HEK293 (cell line): ENCODE measurements at regions not wholly inside any gene's neighbourhood (a gene's known extent, or its start where the extent isn't known, plus 50 kb on each side); places are given as distances from the start of the nearest gene placed in this dataset.
A peak's percentile ranks its signal among the peaks of the same experiment; 100 is the strongest.

Source experiments
- CTCF ChIA-PET: fragments of 350-600 bp; formaldehyde crosslinking; extraction: SDS; loops from one replicate; lab custom pipeline; 2021; ENCODE audit warnings: antibody characterized with exemption; lab: Yijun Ruan, JAX
- POLR2A ChIA-PET: fragments of 300-600 bp; formaldehyde crosslinking; extraction: SDS; loops from one replicate; lab custom pipeline; 2020; ENCODE audit warnings: antibody characterized with exemption, inconsistent platforms; lab: Yijun Ruan, JAX
- H3K27ac ChIP-seq: fragments of 200-500 bp; sonication (Bioruptor generic); 2 replicates; pipeline ENCODE4 v1.5.1; 2014; ENCODE audit warnings: low read depth, low read length, control low read depth, inconsistent platforms; ENCODE audit errors: extremely low read depth
- H3K36me3 ChIP-seq, 2 experiments: fragments of 200-500 bp in 1 of 2; sonication (Bioruptor generic) in 1 of 2; 1 replicate in 1 of 2; 2 replicates in 1 of 2; pipeline ENCODE4 v1.5.1; 2014 to 2017; ENCODE audit warnings: inconsistent platforms in 2 of 2, low read length in 2 of 2; ENCODE audit not compliant: control insufficient read depth in 2 of 2, insufficient read depth in 1 of 2
- H3K4me1 ChIP-seq: fragments of 200-500 bp; sonication (Bioruptor generic); 2 replicates; pipeline ENCODE4 v1.5.1; 2014; ENCODE audit warnings: mild to moderate bottlenecking, low read length, inconsistent platforms; ENCODE audit not compliant: control insufficient read depth, insufficient read depth
- H3K4me3 ChIP-seq: 2 replicates; pipeline ENCODE4 v1.5.1; 2011; ENCODE audit warnings: low read depth, mild to moderate bottlenecking, control low read depth, low read length, moderate library complexity
- H3K9me3 ChIP-seq: fragments of 200-500 bp; sonication (Bioruptor generic); 2 replicates; pipeline ENCODE4 v1.5.1; 2014; ENCODE audit warnings: low read depth, low read length, inconsistent platforms; ENCODE audit not compliant: control insufficient read depth, insufficient read depth
- GFI1B ChIP-seq: fragments of 450-650 bp; formaldehyde crosslinking; IDR thresholded peaks from 2 replicates; pipeline ENCODE4 v1.5.1; 2016; ENCODE audit warnings: missing biosample characterization, missing genetic modification characterization
- IKZF3 ChIP-seq: fragments of 450-650 bp; IDR thresholded peaks from 2 replicates; pipeline ENCODE4 v1.5.0; 2018; ENCODE audit warnings: missing biosample characterization, mild to moderate bottlenecking, missing genetic modification characterization, moderate library complexity
- KLF1 ChIP-seq: fragments of 450-650 bp; formaldehyde crosslinking; IDR thresholded peaks from 2 replicates; pipeline ENCODE4 v1.5.1; 2016; ENCODE audit warnings: missing biosample characterization, missing genetic modification characterization
- SCRT2 ChIP-seq: fragments of 450-650 bp; formaldehyde crosslinking; IDR thresholded peaks from 2 replicates; pipeline ENCODE4 v1.5.1; 2016; ENCODE audit warnings: missing biosample characterization, missing genetic modification characterization
- SETDB1 ChIP-seq: IDR thresholded peaks from one replicate; pipeline ENCODE4 v1.6.1; 2017; ENCODE audit warnings: mild to moderate bottlenecking, low read length, moderate library complexity, mixed read lengths; ENCODE audit not compliant: insufficient read length
- WT1 ChIP-seq: fragments of 450-650 bp; formaldehyde crosslinking; IDR thresholded peaks from 2 replicates; pipeline ENCODE4 v1.5.1; 2016; ENCODE audit warnings: missing biosample characterization, missing genetic modification characterization
- ZBTB49 ChIP-seq: fragments of 450-650 bp; formaldehyde crosslinking; IDR thresholded peaks from 2 replicates; pipeline ENCODE4 v1.5.1; 2016; ENCODE audit warnings: missing biosample characterization, missing genetic modification characterization, low read depth
- ZBTB8A ChIP-seq: fragments of 450-650 bp; formaldehyde crosslinking; IDR thresholded peaks from 2 replicates; pipeline ENCODE4 v1.5.1; 2016; ENCODE audit warnings: missing biosample characterization, missing genetic modification characterization
- ZNF138 ChIP-seq: fragments of 450-650 bp; formaldehyde crosslinking; IDR thresholded peaks from 2 replicates; pipeline ENCODE4 v1.5.1; 2016; ENCODE audit warnings: missing biosample characterization, missing genetic modification characterization, borderline replicate concordance
- ZNF23 ChIP-seq: fragments of 450-650 bp; formaldehyde crosslinking; IDR thresholded peaks from 2 replicates; pipeline ENCODE4 v1.5.1; 2016; ENCODE audit warnings: missing biosample characterization, missing genetic modification characterization, borderline replicate concordance
- ZNF302 ChIP-seq: fragments of 450-650 bp; formaldehyde crosslinking; IDR thresholded peaks from 2 replicates; pipeline ENCODE4 v1.5.1; 2016; ENCODE audit warnings: missing biosample characterization, missing genetic modification characterization, low read depth
- ZNF423 ChIP-seq: fragments of 450-650 bp; formaldehyde crosslinking; IDR thresholded peaks from 2 replicates; pipeline ENCODE4 v1.5.1; 2016; ENCODE audit warnings: missing biosample characterization, missing genetic modification characterization
- ZNF426 ChIP-seq: fragments of 450-650 bp; formaldehyde crosslinking; IDR thresholded peaks from 2 replicates; pipeline ENCODE4 v1.5.1; 2017; ENCODE audit warnings: missing biosample characterization, missing genetic modification characterization, mild to moderate bottlenecking, inconsistent platforms, moderate library complexity
- ZNF555 ChIP-seq: fragments of 450-650 bp; formaldehyde crosslinking; conservative IDR thresholded peaks from 2 replicates; pipeline ENCODE4 v1.5.1; 2017; ENCODE audit warnings: missing biosample characterization, mild to moderate bottlenecking, missing genetic modification characterization, inconsistent platforms
- ZNF747 ChIP-seq: fragments of 450-650 bp; formaldehyde crosslinking; IDR thresholded peaks from 2 replicates; pipeline ENCODE4 v1.5.1; 2016; ENCODE audit warnings: missing biosample characterization, missing genetic modification characterization
- ZNF837 ChIP-seq: fragments of 450-650 bp; formaldehyde crosslinking; IDR thresholded peaks from 2 replicates; pipeline ENCODE4 v1.5.1; 2016; ENCODE audit warnings: missing biosample characterization, missing genetic modification characterization
- ZSCAN18 ChIP-seq: fragments of 450-650 bp; formaldehyde crosslinking; IDR thresholded peaks from 2 replicates; pipeline ENCODE4 v1.5.1; 2016; ENCODE audit warnings: missing biosample characterization, missing genetic modification characterization
- TF ChIP-seq, protein P1 (sequence below): fragments of 450-650 bp; formaldehyde crosslinking; IDR thresholded peaks from 2 replicates; pipeline ENCODE4 v1.5.1; 2016; ENCODE audit warnings: missing biosample characterization, missing genetic modification characterization
- TF ChIP-seq, protein P2 (sequence below): fragments of 450-650 bp; formaldehyde crosslinking; IDR thresholded peaks from 2 replicates; pipeline ENCODE4 v1.5.1; 2016; ENCODE audit warnings: missing biosample characterization, missing genetic modification characterization
- TF ChIP-seq, protein P3 (sequence below): fragments of 450-650 bp; formaldehyde crosslinking; IDR thresholded peaks from 2 replicates; pipeline ENCODE4 v1.5.1; 2016; ENCODE audit warnings: missing biosample characterization, missing genetic modification characterization
- TF ChIP-seq, protein P4 (sequence below): sonication (generic); formaldehyde crosslinking; IDR thresholded peaks from 2 replicates; pipeline ENCODE4 v1.8.1; 2022; ENCODE audit warnings: mild to moderate bottlenecking, moderate library complexity, missing genetic modification reagents

DNA sequence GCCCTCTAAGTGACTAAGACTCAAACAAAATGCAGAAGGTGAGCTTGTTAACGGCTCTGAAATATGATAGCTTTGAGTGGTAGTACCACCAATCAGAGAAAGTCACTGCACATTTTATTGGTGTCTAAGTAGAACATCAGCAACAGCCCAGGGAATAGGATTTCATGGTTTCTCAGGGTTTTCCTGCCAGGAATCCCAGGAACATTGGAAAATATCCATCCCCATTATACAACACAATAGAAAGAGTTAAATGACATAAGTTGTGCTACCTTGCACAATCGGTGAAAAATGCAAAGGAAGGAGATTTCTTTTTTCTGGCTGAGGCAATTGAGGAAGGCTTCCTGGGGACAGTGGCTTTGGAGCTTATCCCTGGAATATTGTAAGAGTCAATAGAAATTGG, 283.1 kb downstream of the HLX start (continued):
- TF ChIP-seq ZNF837 (tag by site-specific recombination): no peak
- TF ChIP-seq ZNF426: no peak
- TF ChIP-seq ZNF747 (tag by site-specific recombination): no peak
- TF ChIP-seq IKZF3 (tag by site-specific recombination): peak; percentile 59; the same call in 1 of the 2 replicates
- 0 out of 2 replicates have a peak, but pooled peaks have one; percentile 4 for TF ChIP-seq GFI1B (tag by site-specific recombination)
- no peak for TF ChIP-seq KLF1 (tag by site-specific recombination)
- no peak for TF ChIP-seq ZSCAN18 (tag by site-specific recombination)
- no peak for TF ChIP-seq ZNF555
- no peak for TF ChIP-seq ZNF302 (tag by site-specific recombination)
- TF ChIP-seq ZBTB8A (tag by site-specific recombination): 0 out of 2 replicates have a peak, but pooled peaks have one; percentile 2
- TF ChIP-seq SETDB1: peak; percentile 52
- TF ChIP-seq ZBTB49 (tag by site-specific recombination): no peak
- TF ChIP-seq, all 188 proteins: peak for 7

- Histone ChIP-seq H3K4me1 (no peaks in the 10 kb centered on the region; the same call in 1 of the 2 replicates), H3K9me3 (no peaks in the 10 kb centered on the region), H3K4me3 (no peak overlapping the region)
- CTCF ChIA-PET: interaction anchor here (0.6 kb wide), 1 partner anchor 33 kb away, joined by 3 read pairs; no protein-coding TSS in a partner anchor
- POLR2A ChIA-PET: no interaction called here
- TF ChIP-seq ZNF423 (no peak), SETDB1 (no peak), WT1 (tag by site-specific recombination) (peak; percentile 49; the same call in 1 of the 2 replicates)
- TF ChIP-seq, all 188 proteins: peak for 1
- Histone ChIP-seq H3K27ac (no peak overlapping the region), H3K36me3 (no peaks in the 10 kb centered on the region)
These were observed 283.7 kb downstream of the HLX start for GRCh38 chr1:221162939-221163338.

DNA sequence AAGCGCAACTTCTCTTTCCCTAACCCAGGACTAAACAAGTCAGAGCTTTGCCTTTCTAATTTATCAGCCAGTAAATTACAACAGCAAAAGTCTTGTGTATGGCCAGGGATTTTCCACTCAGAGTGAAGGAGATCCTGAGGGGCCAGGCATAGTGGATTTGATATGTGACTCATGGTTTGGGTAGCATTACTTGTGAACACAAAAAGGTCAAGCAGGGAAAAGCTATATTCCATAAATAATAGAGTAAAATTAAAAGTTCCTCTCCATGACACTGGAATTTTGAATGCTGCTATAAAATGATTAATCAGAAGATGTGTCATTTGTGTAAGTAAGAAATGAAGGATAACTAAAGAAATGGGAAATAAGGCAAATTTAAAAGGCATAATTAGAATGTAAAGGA, 284.8 kb downstream of the HLX start:
- Histone ChIP-seq H3K27ac (no peak overlapping the region), H3K9me3 (no peaks in the 10 kb centered on the region), H3K36me3 (no peaks in the 10 kb centered on the region), H3K4me3 (no peak overlapping the region), H3K4me1 (no peaks in the 10 kb centered on the region; the same call in 1 of the 2 replicates)
- ChIA-PET POLR2A (no interaction called here), CTCF (interaction anchor here (0.9 kb wide), 1 partner anchor 39 kb away, joined by 4 read pairs; no protein-coding TSS in a partner anchor)
- TF ChIP-seq, protein P1, sequence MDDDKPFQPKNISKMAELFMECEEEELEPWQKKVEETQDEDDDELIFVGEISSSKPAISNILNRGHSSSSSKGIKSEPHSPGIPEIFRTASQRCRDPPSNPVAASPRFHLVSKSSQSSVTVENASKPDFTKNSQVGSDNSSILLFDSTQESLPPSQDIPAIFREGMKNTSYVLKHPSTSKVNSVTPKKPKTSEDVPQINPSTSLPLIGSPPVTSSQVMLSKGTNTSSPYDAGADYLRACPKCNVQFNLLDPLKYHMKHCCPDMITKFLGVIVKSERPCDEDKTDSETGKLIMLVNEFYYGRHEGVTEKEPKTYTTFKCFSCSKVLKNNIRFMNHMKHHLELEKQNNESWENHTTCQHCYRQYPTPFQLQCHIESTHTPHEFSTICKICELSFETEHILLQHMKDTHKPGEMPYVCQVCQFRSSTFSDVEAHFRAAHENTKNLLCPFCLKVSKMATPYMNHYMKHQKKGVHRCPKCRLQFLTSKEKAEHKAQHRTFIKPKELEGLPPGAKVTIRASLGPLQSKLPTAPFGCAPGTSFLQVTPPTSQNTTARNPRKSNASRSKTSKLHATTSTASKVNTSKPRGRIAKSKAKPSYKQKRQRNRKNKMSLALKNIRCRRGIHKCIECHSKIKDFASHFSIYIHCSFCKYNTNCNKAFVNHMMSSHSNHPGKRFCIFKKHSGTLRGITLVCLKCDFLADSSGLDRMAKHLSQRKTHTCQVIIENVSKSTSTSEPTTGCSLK (tag by site-specific recombination): no peak
- TF ChIP-seq, protein P2, sequence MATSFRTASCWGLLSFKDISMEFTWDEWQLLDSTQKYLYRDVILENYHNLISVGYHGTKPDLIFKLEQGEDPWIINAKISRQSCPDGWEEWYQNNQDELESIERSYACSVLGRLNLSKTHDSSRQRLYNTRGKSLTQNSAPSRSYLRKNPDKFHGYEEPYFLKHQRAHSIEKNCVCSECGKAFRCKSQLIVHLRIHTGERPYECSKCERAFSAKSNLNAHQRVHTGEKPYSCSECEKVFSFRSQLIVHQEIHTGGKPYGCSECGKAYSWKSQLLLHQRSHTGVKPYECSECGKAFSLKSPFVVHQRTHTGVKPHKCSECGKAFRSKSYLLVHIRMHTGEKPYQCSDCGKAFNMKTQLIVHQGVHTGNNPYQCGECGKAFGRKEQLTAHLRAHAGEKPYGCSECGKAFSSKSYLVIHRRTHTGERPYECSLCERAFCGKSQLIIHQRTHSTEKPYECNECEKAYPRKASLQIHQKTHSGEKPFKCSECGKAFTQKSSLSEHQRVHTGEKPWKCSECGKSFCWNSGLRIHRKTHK (tag by site-specific recombination): no peak
- no peak for TF ChIP-seq GFI1B (tag by site-specific recombination)
- no peak for TF ChIP-seq ZNF138 (tag by site-specific recombination)
- TF ChIP-seq ZNF23 (tag by site-specific recombination): no peak
- TF ChIP-seq, protein P3, sequence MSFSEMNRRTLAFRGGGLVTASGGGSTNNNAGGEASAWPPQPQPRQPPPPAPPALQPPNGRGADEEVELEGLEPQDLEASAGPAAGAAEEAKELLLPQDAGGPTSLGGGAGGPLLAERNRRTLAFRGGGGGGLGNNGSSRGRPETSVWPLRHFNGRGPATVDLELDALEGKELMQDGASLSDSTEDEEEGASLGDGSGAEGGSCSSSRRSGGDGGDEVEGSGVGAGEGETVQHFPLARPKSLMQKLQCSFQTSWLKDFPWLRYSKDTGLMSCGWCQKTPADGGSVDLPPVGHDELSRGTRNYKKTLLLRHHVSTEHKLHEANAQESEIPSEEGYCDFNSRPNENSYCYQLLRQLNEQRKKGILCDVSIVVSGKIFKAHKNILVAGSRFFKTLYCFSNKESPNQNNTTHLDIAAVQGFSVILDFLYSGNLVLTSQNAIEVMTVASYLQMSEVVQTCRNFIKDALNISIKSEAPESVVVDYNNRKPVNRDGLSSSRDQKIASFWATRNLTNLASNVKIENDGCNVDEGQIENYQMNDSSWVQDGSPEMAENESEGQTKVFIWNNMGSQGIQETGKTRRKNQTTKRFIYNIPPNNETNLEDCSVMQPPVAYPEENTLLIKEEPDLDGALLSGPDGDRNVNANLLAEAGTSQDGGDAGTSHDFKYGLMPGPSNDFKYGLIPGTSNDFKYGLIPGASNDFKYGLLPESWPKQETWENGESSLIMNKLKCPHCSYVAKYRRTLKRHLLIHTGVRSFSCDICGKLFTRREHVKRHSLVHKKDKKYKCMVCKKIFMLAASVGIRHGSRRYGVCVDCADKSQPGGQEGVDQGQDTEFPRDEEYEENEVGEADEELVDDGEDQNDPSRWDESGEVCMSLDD (tag by site-specific recombination): no peak
- TF ChIP-seq, protein P4, sequence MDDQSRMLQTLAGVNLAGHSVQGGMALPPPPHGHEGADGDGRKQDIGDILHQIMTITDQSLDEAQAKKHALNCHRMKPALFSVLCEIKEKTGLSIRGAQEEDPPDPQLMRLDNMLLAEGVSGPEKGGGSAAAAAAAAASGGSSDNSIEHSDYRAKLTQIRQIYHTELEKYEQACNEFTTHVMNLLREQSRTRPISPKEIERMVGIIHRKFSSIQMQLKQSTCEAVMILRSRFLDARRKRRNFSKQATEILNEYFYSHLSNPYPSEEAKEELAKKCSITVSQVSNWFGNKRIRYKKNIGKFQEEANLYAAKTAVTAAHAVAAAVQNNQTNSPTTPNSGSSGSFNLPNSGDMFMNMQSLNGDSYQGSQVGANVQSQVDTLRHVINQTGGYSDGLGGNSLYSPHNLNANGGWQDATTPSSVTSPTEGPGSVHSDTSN (CRISPR knock-in tag): no peak
- TF ChIP-seq SCRT2 (tag by site-specific recombination): no peak
